Fibroblast of villous mesenchyme (primary cell): ENCODE measurements at regions not wholly inside any gene's neighbourhood (a gene's known extent, or its start where the extent isn't known, plus 50 kb on each side); places are given as distances from the start of the nearest gene placed in this dataset.
A peak's percentile ranks its signal among the peaks of the same experiment; 100 is the strongest.

Experiments
- DNase-seq: peaks from one replicate; pipeline ENCODE4 v3.0.0-alpha.2; 2010; ENCODE audit warnings: low read depth
- H3K4me3 ChIP-seq: 2 replicates; pipeline ENCODE4 v1.5.1; 2011; ENCODE audit warnings: low read depth, mild to moderate bottlenecking, low read length
- CTCF ChIP-seq: IDR thresholded peaks from 2 replicates; pipeline ENCODE4 v1.5.1; 2012; ENCODE audit warnings: low read depth, mild to moderate bottlenecking, low read length; ENCODE audit not compliant: insufficient read depth

GRCh38 chr12:115324949-115325593 lies 641.1 kb upstream of the TBX3 start:
- DNase-seq = peak; percentile 71
- no peak for TF ChIP-seq CTCF
- no peak overlapping the region for H3K4me3 ChIP-seq

GRCh38 chr12:115323223-115323905 lies 639.4 kb upstream of the TBX3 start:
- no peak for TF ChIP-seq CTCF
- DNase-seq = peak; percentile 44
- H3K4me3 ChIP-seq = no peak overlapping the region

GRCh38 chr12:115322275-115322674 lies 638.3 kb upstream of the TBX3 start:
- DNase-seq = peak; percentile 51
- H3K4me3 ChIP-seq = no peak overlapping the region
- TF ChIP-seq CTCF = no peak

GRCh38 chr12:115320967-115321366 lies 637.0 kb upstream of the TBX3 start:
- no peak overlapping the region for H3K4me3 ChIP-seq
- peak; percentile 28 for DNase-seq
- no peak for TF ChIP-seq CTCF

- no peak for DNase-seq
- H3K4me3 ChIP-seq = no peak overlapping the region
- no peak for TF ChIP-seq CTCF
Observed at GRCh38 chr12:115320451-115320850, 636.5 kb upstream of the TBX3 start.

GRCh38 chr12:115319446-115320040 lies 635.6 kb upstream of the TBX3 start:
- H3K4me3 ChIP-seq = no peak overlapping the region
- DNase-seq = no peak
- no peak for TF ChIP-seq CTCF

GRCh38 chr12:115313929-115314328 lies 630.0 kb upstream of the TBX3 start:
- H3K4me3 ChIP-seq = no peak overlapping the region
- DNase-seq = peak; percentile 61
- TF ChIP-seq CTCF = no peak
